Uterus (tissue), 2 donors: ENCODE measurements at regions not wholly inside any gene's neighbourhood (a gene's known extent, or its start where the extent isn't known, plus 50 kb on each side); places are given as distances from the start of the nearest gene placed in this dataset.

Experiments
- POLR2A ChIP-seq, 2 donors: fragments of 450-650 bp; IDR thresholded peaks; one replicate each; pipeline ENCODE4 v1.6.1; 2016; ENCODE audit warnings: antibody characterized with exemption in 2 of 2, mild to moderate bottlenecking in 1 of 2, moderate library complexity in 1 of 2
- TF ChIP-seq, protein P1 (sequence below), 4 experiments: fragments of 200-600 bp in 2 of 4; fragments of 450-650 bp in 2 of 4; sonication (generic) in 2 of 4; IDR thresholded peaks; one replicate each; pipeline ENCODE4 v1.5.1; 2016 to 2019; ENCODE audit warnings: antibody characterized with exemption in 4 of 4, mild to moderate bottlenecking in 2 of 4, moderate library complexity in 1 of 4

DNA sequence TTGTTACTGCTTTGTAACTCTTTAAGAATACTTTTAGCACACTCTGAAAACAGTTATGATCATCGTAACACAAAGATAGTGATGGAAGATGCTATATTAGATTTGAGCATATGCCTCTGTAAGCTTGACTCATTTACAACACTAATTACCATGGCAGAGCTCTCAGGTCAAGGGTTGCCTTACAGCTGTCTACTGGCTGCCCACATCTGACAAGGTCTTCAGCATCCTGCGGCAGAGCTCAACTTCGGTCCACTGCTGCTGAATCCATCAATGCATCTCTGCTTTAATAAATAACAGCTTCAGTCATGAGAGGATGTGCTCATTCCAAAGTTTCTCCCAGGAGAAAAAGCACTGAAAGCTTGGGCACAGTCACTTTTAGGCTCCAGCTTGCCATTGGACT, 449.4 kb downstream of the RASEF start:
- TF ChIP-seq, protein P1, sequence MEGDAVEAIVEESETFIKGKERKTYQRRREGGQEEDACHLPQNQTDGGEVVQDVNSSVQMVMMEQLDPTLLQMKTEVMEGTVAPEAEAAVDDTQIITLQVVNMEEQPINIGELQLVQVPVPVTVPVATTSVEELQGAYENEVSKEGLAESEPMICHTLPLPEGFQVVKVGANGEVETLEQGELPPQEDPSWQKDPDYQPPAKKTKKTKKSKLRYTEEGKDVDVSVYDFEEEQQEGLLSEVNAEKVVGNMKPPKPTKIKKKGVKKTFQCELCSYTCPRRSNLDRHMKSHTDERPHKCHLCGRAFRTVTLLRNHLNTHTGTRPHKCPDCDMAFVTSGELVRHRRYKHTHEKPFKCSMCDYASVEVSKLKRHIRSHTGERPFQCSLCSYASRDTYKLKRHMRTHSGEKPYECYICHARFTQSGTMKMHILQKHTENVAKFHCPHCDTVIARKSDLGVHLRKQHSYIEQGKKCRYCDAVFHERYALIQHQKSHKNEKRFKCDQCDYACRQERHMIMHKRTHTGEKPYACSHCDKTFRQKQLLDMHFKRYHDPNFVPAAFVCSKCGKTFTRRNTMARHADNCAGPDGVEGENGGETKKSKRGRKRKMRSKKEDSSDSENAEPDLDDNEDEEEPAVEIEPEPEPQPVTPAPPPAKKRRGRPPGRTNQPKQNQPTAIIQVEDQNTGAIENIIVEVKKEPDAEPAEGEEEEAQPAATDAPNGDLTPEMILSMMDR (IDR thresholded peaks at IDR 0.05), result no peak
- no peak for TF ChIP-seq POLR2A (IDR thresholded peaks at IDR 0.05)
